CD4-positive, alpha-beta T cell (primary cell): ENCODE measurements at regions not wholly inside any gene's neighbourhood (a gene's known extent, or its start where the extent isn't known, plus 50 kb on each side); places are given as distances from the start of the nearest gene placed in this dataset.

Experiments
- ATAC-seq: fragments of 200-7000 bp; cut with Tn5 transposase; one replicate; pipeline ENCODE4 v1.10.0; 2022; ENCODE audit warnings: mild to moderate bottlenecking; ENCODE audit not compliant: poor library complexity
- CTCF ChIA-PET: fragments of 350-600 bp; sonication (Branson Sonifier 250); formaldehyde crosslinking; loops from one replicate; lab custom pipeline; 2021; ENCODE audit warnings: antibody characterized with exemption, inconsistent platforms; lab: Charles Lee
- POLR2A ChIA-PET: fragments of 350-600 bp; sonication (Branson Sonifier 250); formaldehyde crosslinking; loops from one replicate; lab custom pipeline; 2021; ENCODE audit warnings: antibody characterized with exemption, inconsistent platforms; lab: Charles Lee
- DNase-seq, 14 experiments: peaks; one replicate each; pipeline ENCODE4 v3.0.0-alpha.2; 2013 to 2020; ENCODE audit warnings: mixed read lengths in 2 of 14
- H3K27ac ChIP-seq, 2 donors: one replicate each; pipeline versions ENCODE4 v1.5.1 to v1.7.0; 2013; ENCODE audit warnings: low read length in 2 of 2, low read depth in 1 of 2, mild to moderate bottlenecking in 1 of 2
- H3K27me3 ChIP-seq, 2 experiments: 1 replicate in 1 of 2; 2 replicates in 1 of 2; pipeline versions ENCODE4 v1.6.1 to v1.7.0; 2013; ENCODE audit warnings: low read length in 2 of 2, control low read depth in 1 of 2, mild to moderate bottlenecking in 1 of 2, moderate library complexity in 1 of 2; ENCODE audit not compliant: insufficient read depth in 2 of 2, control insufficient read depth in 1 of 2
- H3K36me3 ChIP-seq: one replicate; pipeline ENCODE4 v1.6.1; 2013; ENCODE audit warnings: low read length, control low read depth; ENCODE audit not compliant: insufficient read depth
- H3K4me1 ChIP-seq: one replicate; pipeline ENCODE4 v1.6.1; 2013; ENCODE audit warnings: low read length, control low read depth; ENCODE audit not compliant: insufficient read depth
- H3K4me3 ChIP-seq: one replicate; pipeline ENCODE4 v1.5.1; 2013; ENCODE audit warnings: mild to moderate bottlenecking, low read length, moderate library complexity
- H3K9me3 ChIP-seq, 2 experiments: 1 replicate in 1 of 2; 2 replicates in 1 of 2; pipeline versions ENCODE4 v1.6.1 to v1.7.0; 2013; ENCODE audit warnings: low read length in 2 of 2, mild to moderate bottlenecking in 2 of 2, control low read depth in 1 of 2, moderate library complexity in 1 of 2; ENCODE audit not compliant: control insufficient read depth in 1 of 2, insufficient read depth in 1 of 2
- H3K27ac Mint-ChIP-seq: one replicate; pipeline ENCODE4 v1.8.0; 2020; ENCODE audit warnings: mixed read lengths
- H3K27me3 Mint-ChIP-seq: one replicate; pipeline ENCODE4 v1.8.0; 2021; ENCODE audit warnings: mixed read lengths
- H3K36me3 Mint-ChIP-seq: one replicate; pipeline ENCODE4 v1.8.0; 2021; ENCODE audit warnings: low read depth, mixed read lengths
- H3K4me1 Mint-ChIP-seq: one replicate; pipeline ENCODE4 v1.8.0; 2021; ENCODE audit warnings: low read depth, mixed read lengths
- H3K4me3 Mint-ChIP-seq: one replicate; pipeline ENCODE4 v1.8.0; 2020; ENCODE audit warnings: mild to moderate bottlenecking, mixed read lengths
- H3K9me3 Mint-ChIP-seq: one replicate; pipeline ENCODE4 v1.8.0; 2020; ENCODE audit warnings: mixed read lengths
- CTCF ChIP-seq: fragments of 200-600 bp; IDR thresholded peaks from one replicate; pipeline ENCODE4 v1.8.0; 2022; ENCODE audit warnings: antibody characterized with exemption, mild to moderate bottlenecking
- intact Hi-C, 2 experiments: fragments of 100-400 bp; cut with DNase I in 1 of 2; cut with micrococcal nuclease in 1 of 2; formaldehyde crosslinking; loops; one replicate each; pipeline versions ENCODE4 v1.15.1 to v1.9.0; 2023 to 2025; cut with DNase I, micrococcal nuclease

- ATAC-seq (no peak), DNase-seq (no peak)
- H3K27ac ChIP-seq, result no peak overlapping the region
- H3K27me3 ChIP-seq, result no peaks in the 10 kb centered on the region
- H3K9me3 ChIP-seq, result no peaks in the 10 kb centered on the region
- H3K36me3 ChIP-seq, result no peaks in the 10 kb centered on the region
- POLR2A ChIA-PET, result no interaction called here
- intact Hi-C loops, result no loop called here
- no peak for TF ChIP-seq CTCF
- CTCF ChIA-PET, result no interaction called here
- Mint-ChIP-seq H3K9me3 (no peaks in the 10 kb centered on the region), H3K27me3 (no peaks in the 10 kb centered on the region), H3K4me1 (no peaks in the 10 kb centered on the region), H3K27ac (no peak overlapping the region), H3K36me3 (no peaks in the 10 kb centered on the region), H3K4me3 (no peak overlapping the region)
- H3K4me1 ChIP-seq, result no peaks in the 10 kb centered on the region
- no peak overlapping the region for H3K4me3 ChIP-seq
Observed at GRCh38 chr13:33373624-33374023, 88.1 kb upstream of the STARD13 start.

- DNase-seq, result peak in 1 of 14 experiments; percentile 16
- Histone ChIP-seq H3K36me3 (no peaks in the 10 kb centered on the region), H3K27me3 (no peaks in the 10 kb centered on the region), H3K9me3 (no peaks in the 10 kb centered on the region), H3K4me3 (no peak overlapping the region), H3K4me1 (no peaks in the 10 kb centered on the region), H3K27ac (no peak overlapping the region)
- no peaks in the 10 kb centered on the region for H3K9me3 Mint-ChIP-seq
- H3K27me3 Mint-ChIP-seq, result no peaks in the 10 kb centered on the region
- no peak for TF ChIP-seq CTCF
- ChIA-PET POLR2A (no interaction called here), CTCF (no interaction called here)
- intact Hi-C loops, result no loop called here
- no peaks in the 10 kb centered on the region for H3K4me1 Mint-ChIP-seq
- H3K4me3 Mint-ChIP-seq, result no peak overlapping the region
- no peak overlapping the region for H3K27ac Mint-ChIP-seq
- H3K36me3 Mint-ChIP-seq, result no peaks in the 10 kb centered on the region
- ATAC-seq, result no peak
Observed at GRCh38 chr13:33375421-33375820, 89.9 kb upstream of the STARD13 start.

DNA sequence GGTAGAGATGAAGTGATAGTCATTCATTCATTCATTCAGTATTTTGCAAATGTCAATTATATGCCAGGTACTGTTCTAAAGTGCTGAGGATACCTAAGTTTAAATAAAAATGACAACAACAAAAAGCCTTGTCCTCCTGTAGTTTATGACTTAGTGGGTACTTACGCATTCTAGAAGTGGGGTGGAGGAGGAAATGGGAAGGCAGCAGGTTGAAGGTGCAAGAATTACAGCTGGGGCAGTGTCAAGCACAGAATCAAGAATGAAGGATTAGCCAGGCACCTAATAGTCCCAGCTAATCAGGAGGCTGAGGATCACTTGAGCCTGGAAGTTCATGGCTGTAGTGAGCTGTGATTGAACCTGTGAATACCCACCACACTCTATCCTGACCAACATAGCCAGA, 90.7 kb upstream of the STARD13 start:
- Histone ChIP-seq H3K36me3 (no peaks in the 10 kb centered on the region), H3K27ac (no peak overlapping the region), H3K4me3 (no peak overlapping the region), H3K27me3 (no peaks in the 10 kb centered on the region), H3K9me3 (no peaks in the 10 kb centered on the region), H3K4me1 (no peaks in the 10 kb centered on the region)
- Mint-ChIP-seq H3K27me3 (no peaks in the 10 kb centered on the region), H3K4me1 (no peaks in the 10 kb centered on the region), H3K36me3 (no peaks in the 10 kb centered on the region), H3K9me3 (no peaks in the 10 kb centered on the region), H3K27ac (no peak overlapping the region), H3K4me3 (no peak overlapping the region)
- CTCF ChIA-PET, result no interaction called here
- ATAC-seq, result no peak
- intact Hi-C loops, result no loop called here
- no peak for DNase-seq
- no peak for TF ChIP-seq CTCF
- POLR2A ChIA-PET, result no interaction called here
